K562 (cell line): ENCODE measurements at regions not wholly inside any gene's neighbourhood (a gene's known extent, or its start where the extent isn't known, plus 50 kb on each side); places are given as distances from the start of the nearest gene placed in this dataset.
A peak's percentile ranks its signal among the peaks of the same experiment; 100 is the strongest.

Experiments
- AFF4 ChIP-seq: sonication (generic); formaldehyde crosslinking; IDR thresholded peaks from 2 replicates; pipeline ENCODE4 v1.8.0; 2023; ENCODE audit warnings: mild to moderate bottlenecking, missing genetic modification reagents
- ATF7 ChIP-seq: fragments of 450-650 bp; IDR thresholded peaks from 2 replicates; pipeline ENCODE4 v1.7.1; 2014; ENCODE audit warnings: mild to moderate bottlenecking, moderate library complexity
- GABPB2 ChIP-seq: fragments of 250-450 bp; sonication (Bioruptor Pico); conservative IDR thresholded peaks from 2 replicates; pipeline ENCODE4 v1.5.1; 2021; ENCODE audit warnings: mild to moderate bottlenecking
- HCFC1 ChIP-seq: IDR thresholded peaks from 2 replicates; pipeline ENCODE4 v1.6.1; 2012; ENCODE audit warnings: low read depth, low read length, improper control_type of control experiment
- HDAC1 ChIP-seq, 2 experiments: fragments of 450-650 bp; IDR thresholded peaks; 2 replicates each; pipeline ENCODE4 v1.6.1; 2016 to 2017; ENCODE audit warnings: inconsistent platforms in 1 of 2, mild to moderate bottlenecking in 1 of 2, moderate library complexity in 1 of 2
- KDM1A ChIP-seq, 2 experiments: fragments of 450-650 bp; IDR thresholded peaks; 2 replicates each; pipeline ENCODE4 v1.6.1; 2016; ENCODE audit warnings: mild to moderate bottlenecking in 2 of 2
- KDM2B ChIP-seq: fragments of 250-450 bp; sonication (Bioruptor Pico); IDR thresholded peaks from 2 replicates; pipeline ENCODE4 v1.8.0; 2021; ENCODE audit warnings: mild to moderate bottlenecking, moderate library complexity
- PBX2 ChIP-seq, 2 experiments: IDR thresholded peaks in 1 of 2; conservative IDR thresholded peaks in 1 of 2; 2 replicates each; pipeline ENCODE4 v1.6.1; 2016; ENCODE audit warnings: low read depth in 2 of 2, mild to moderate bottlenecking in 1 of 2, missing compliant biosample characterization in 1 of 2, missing genetic modification characterization in 1 of 2, moderate library complexity in 1 of 2
- RBM34 ChIP-seq: fragments of 200-400 bp; formaldehyde crosslinking; IDR thresholded peaks from 2 replicates; pipeline ENCODE4 v1.6.1; 2018; ENCODE audit warnings: low read length, borderline replicate concordance; ENCODE audit not compliant: insufficient read depth
- RCOR1 ChIP-seq, 2 experiments: IDR thresholded peaks; 2 replicates each; pipeline ENCODE4 v1.6.1; 2012; ENCODE audit warnings: low read depth in 2 of 2, low read length in 2 of 2, borderline replicate concordance in 1 of 2, improper control_type of control experiment in 1 of 2
- RHOXF2B ChIP-seq: fragments of 250-450 bp; sonication (Bioruptor Pico); conservative IDR thresholded peaks from 2 replicates; pipeline ENCODE4 v1.5.1; 2021
- TEAD4 ChIP-seq, 2 experiments: sonication (generic) in 1 of 2; formaldehyde crosslinking in 1 of 2; IDR thresholded peaks; 2 replicates each; pipeline versions ENCODE4 v1.6.1 to v1.8.0; 2012 to 2022; ENCODE audit warnings: borderline replicate concordance in 1 of 2, inconsistent platforms in 1 of 2, low read length in 1 of 2, mild to moderate bottlenecking in 1 of 2, missing genetic modification reagents in 1 of 2
- THRB ChIP-seq: fragments of 450-650 bp; formaldehyde crosslinking; conservative IDR thresholded peaks from 2 replicates; pipeline ENCODE4 v1.4.0; 2022; ENCODE audit warnings: mild to moderate bottlenecking, missing genetic modification characterization
- ZNF175 ChIP-seq: fragments of 200-800 bp; sonication (Bioruptor generic); IDR thresholded peaks from 2 replicates; pipeline ENCODE4 v1.6.1; 2016; ENCODE audit warnings: low read depth, mild to moderate bottlenecking, missing genetic modification characterization, missing compliant biosample characterization
- ZNF507 ChIP-seq: conservative IDR thresholded peaks from 2 replicates; pipeline ENCODE4 v1.6.1; 2017; ENCODE audit warnings: missing genetic modification characterization, missing compliant biosample characterization
- ZNF518B ChIP-seq: fragments of 250-450 bp; sonication (Bioruptor Pico); IDR thresholded peaks from 2 replicates; pipeline ENCODE4 v1.5.0; 2021; ENCODE audit warnings: mild to moderate bottlenecking, moderate library complexity

- TF ChIP-seq RCOR1 (IDR thresholded peaks at IDR 0.05; ENCODE audit: borderline replicate concordance in 1 of 2, low read depth in 2 of 2, low read length in 2 of 2): peak in 1 of 2 experiments; percentile 72; a peak in 1 of 4 replicates
- TF ChIP-seq HCFC1: no peak
- 0 out of 2 replicates have a peak, but pooled peaks have one; percentile 24 for TF ChIP-seq TEAD4 (IDR thresholded peaks at IDR 0.05; ENCODE audit: low read length)
- TF ChIP-seq TEAD4 (CRISPR knock-in tag; IDR thresholded peaks at IDR 0.05; ENCODE audit: borderline replicate concordance): no peak
- no peak for TF ChIP-seq GABPB2 (CRISPR knock-in tag)
- no peak for TF ChIP-seq ZNF518B (CRISPR knock-in tag)
- TF ChIP-seq ZNF175 (CRISPR knock-in tag): peak; percentile 65; the same call in 1 of the 2 replicates
- no peak for TF ChIP-seq RBM34
- no peak for TF ChIP-seq KDM2B (CRISPR knock-in tag)
- no peak for TF ChIP-seq ZNF507 (tag)
- TF ChIP-seq KDM1A (IDR thresholded peaks at IDR 0.05): 0 out of 4 replicates have a peak, but pooled peaks of 1 of the 2 experiments have one; percentile 14
- TF ChIP-seq ATF7: peak; percentile 27; the same call in 1 of the 2 replicates
- TF ChIP-seq HDAC1 (IDR thresholded peaks at IDR 0.05): peak in 1 of 2 experiments; percentile 42; a peak in 1 of 4 replicates
- no peak for TF ChIP-seq PBX2 (CRISPR knock-in tag; IDR thresholded peaks at IDR 0.05; ENCODE audit: low read depth)
- peak; percentile 94 for TF ChIP-seq PBX2 (tag; conservative IDR thresholded peaks at IDR 0.05; ENCODE audit: low read depth)
- no peak for TF ChIP-seq RHOXF2B
- no peak for TF ChIP-seq AFF4 (CRISPR knock-in tag)
- TF ChIP-seq THRB: no peak
These were observed 438.7 kb upstream of the JARID2 start (continued) for GRCh38 chr6:14807130-14807529.
